B cell (primary cell): ENCODE measurements at regions not wholly inside any gene's neighbourhood (a gene's known extent, or its start where the extent isn't known, plus 50 kb on each side); places are given as distances from the start of the nearest gene placed in this dataset.

ENCODE experiments used
- ATAC-seq: fragments of 200-7000 bp; cut with Tn5 transposase; one replicate; pipeline ENCODE4 v1.10.0; 2021; ENCODE audit warnings: low read depth, mild to moderate bottlenecking, moderate number of reproducible peaks, moderate library complexity
- CTCF ChIA-PET: fragments of 350-600 bp; sonication (Branson Sonifier 250); formaldehyde crosslinking; loops from one replicate; lab custom pipeline; 2021; ENCODE audit warnings: antibody characterized with exemption, inconsistent platforms; lab: Charles Lee
- POLR2A ChIA-PET: fragments of 350-600 bp; sonication (Branson Sonifier 250); formaldehyde crosslinking; loops from one replicate; lab custom pipeline; 2021; ENCODE audit warnings: antibody characterized with exemption; lab: Charles Lee
- DNase-seq: peaks from one replicate; pipeline ENCODE4 v3.0.0; 2013
- H2AFZ ChIP-seq: 2 replicates; pipeline ENCODE4 v1.6.1; 2012; ENCODE audit warnings: mild to moderate bottlenecking, low read depth, low read length; ENCODE audit not compliant: insufficient read depth, poor library complexity, severe bottlenecking
- H3K27ac ChIP-seq, 2 donors: 1 replicate in 1 of 2; 2 replicates in 1 of 2; pipeline ENCODE4 v1.5.1; 2012 to 2013; ENCODE audit warnings: low read length in 2 of 2, mild to moderate bottlenecking in 2 of 2, moderate library complexity in 1 of 2
- H3K27me3 ChIP-seq, 4 experiments: fragments of 200-600 bp in 1 of 4; sonication (generic) in 1 of 4; replicated peaks in 1 of 4; 1 replicate in 2 of 4; 2 replicates in 2 of 4; pipeline versions ENCODE4 v1.6.1 to v1.7.0; 2013 to 2016; ENCODE audit warnings: low read length in 3 of 4, mild to moderate bottlenecking in 2 of 4, mixed read lengths in 1 of 4, moderate library complexity in 1 of 4; ENCODE audit not compliant: insufficient read depth in 4 of 4, control insufficient read depth in 3 of 4; ENCODE audit errors: control extremely low read depth in 1 of 4
- H3K36me3 ChIP-seq, 2 experiments: replicated peaks in 1 of 2; 1 replicate in 1 of 2; 2 replicates in 1 of 2; pipeline versions ENCODE4 v1.6.1 to v1.7.1; 2013; ENCODE audit warnings: low read length in 1 of 2; ENCODE audit not compliant: insufficient read depth in 2 of 2, control insufficient read depth in 1 of 2; ENCODE audit errors: control extremely low read depth in 1 of 2, extremely low read depth in 1 of 2
- H3K4me1 ChIP-seq, 2 donors: fragments of 200-600 bp in 1 of 2; sonication (generic) in 1 of 2; 1 replicate in 1 of 2; 2 replicates in 1 of 2; pipeline versions ENCODE4 v1.5.1 to v1.6.1; 2013 to 2017; ENCODE audit warnings: low read length in 2 of 2; ENCODE audit not compliant: control insufficient read depth in 2 of 2, insufficient read depth in 2 of 2
- H3K4me2 ChIP-seq: replicated peaks from 2 replicates; pipeline ENCODE3; 2012; ENCODE audit warnings: mild to moderate bottlenecking, low read depth, low read length; ENCODE audit not compliant: poor library complexity, severe bottlenecking
- H3K4me3 ChIP-seq, 5 experiments: fragments of 200-600 bp in 1 of 5; sonication (generic) in 1 of 5; 1 replicate in 3 of 5; 2 replicates in 2 of 5; pipeline versions ENCODE4 v1.5.1 to v1.7.0; 2011 to 2016; ENCODE audit warnings: low read length in 4 of 5, mild to moderate bottlenecking in 4 of 5, low read depth in 2 of 5, control low read depth in 1 of 5, moderate library complexity in 1 of 5; ENCODE audit not compliant: insufficient read depth in 1 of 5; ENCODE audit errors: control extremely low read depth in 1 of 5, extremely low read depth in 1 of 5
- H3K79me2 ChIP-seq: fragments of 200-600 bp; sonication (generic); one replicate; pipeline ENCODE4 v1.6.0; 2016; ENCODE audit warnings: low read length; ENCODE audit not compliant: control insufficient read depth, insufficient read depth
- H3K9ac ChIP-seq: fragments of 200-600 bp; sonication (generic); 2 replicates; pipeline ENCODE4 v1.6.1; 2017; ENCODE audit warnings: mild to moderate bottlenecking, low read length, moderate library complexity
- H3K9me3 ChIP-seq, 3 donors: one replicate each; pipeline versions ENCODE4 v1.6.1 to v1.7.1; 2013; ENCODE audit warnings: low read length in 2 of 3; ENCODE audit not compliant: control insufficient read depth in 2 of 3, insufficient read depth in 1 of 3; ENCODE audit errors: control extremely low read depth in 1 of 3
- H4K20me1 ChIP-seq: 2 replicates; pipeline ENCODE4 v1.6.0; 2012; ENCODE audit warnings: mild to moderate bottlenecking, low read length; ENCODE audit not compliant: insufficient read depth, control insufficient read depth, poor library complexity, severe bottlenecking
- H3K27ac Mint-ChIP-seq: one replicate; pipeline ENCODE4 v1.8.0; 2021; ENCODE audit warnings: mixed read lengths
- H3K27me3 Mint-ChIP-seq: one replicate; pipeline ENCODE4 v1.8.0; 2021; ENCODE audit warnings: mixed read lengths
- H3K4me1 Mint-ChIP-seq: one replicate; pipeline ENCODE4 v1.8.0; 2021; ENCODE audit warnings: mixed read lengths
- H3K4me3 Mint-ChIP-seq: one replicate; pipeline ENCODE4 v1.8.0; 2021; ENCODE audit warnings: mixed read lengths
- H3K9me3 Mint-ChIP-seq: one replicate; pipeline ENCODE4 v1.8.0; 2022; ENCODE audit warnings: mixed read lengths; ENCODE audit not compliant: insufficient read depth
- EZH2 ChIP-seq: IDR thresholded peaks from 2 replicates; pipeline ENCODE4 v1.6.1; 2012; ENCODE audit warnings: borderline replicate concordance, low read depth, mild to moderate bottlenecking, moderate library complexity, low read length; ENCODE audit not compliant: insufficient read depth, poor library complexity, severe bottlenecking
- WGBS: methylation state at CpG from one replicate; pipeline ENCODE4 v1.1.5; 2013; ENCODE audit warnings: missing lambda C conversion rate; ENCODE audit not compliant: insufficient coverage; 5-methylcytosine and 5-hydroxymethylcytosine counted together
- intact Hi-C: fragments of 100-400 bp; cut with micrococcal nuclease; formaldehyde crosslinking; loops from one replicate; pipeline ENCODE4 v1.10.0; 2022
- TF ChIP-seq, protein P1 (sequence below): fragments of 200-600 bp; IDR thresholded peaks from one replicate; pipeline ENCODE4 v1.8.0; 2022; ENCODE audit warnings: antibody characterized with exemption, mild to moderate bottlenecking

GRCh38 chr20:39381595-39381994 lies 419.5 kb downstream of the DHX35 start:
- H3K4me3 ChIP-seq: no peak overlapping the region
- no peaks in the 10 kb centered on the region for H3K4me1 ChIP-seq
- intact Hi-C loops: no loop called here
- DNase-seq: no peak
- no peak overlapping the region for H3K4me3 Mint-ChIP-seq
- H3K9me3 ChIP-seq: no peaks in the 10 kb centered on the region
- H3K27me3 Mint-ChIP-seq: peaks cover 6% of the 10 kb centered on the region
- H2AFZ ChIP-seq: no peak overlapping the region
- no peak for ATAC-seq
- ChIA-PET CTCF (no interaction called here), POLR2A (no interaction called here)
- H3K4me2 ChIP-seq: no peak overlapping the region
- no peaks in the 10 kb centered on the region for H3K79me2 ChIP-seq
- no peaks in the 10 kb centered on the region for H3K9me3 Mint-ChIP-seq
- TF ChIP-seq, protein P1, sequence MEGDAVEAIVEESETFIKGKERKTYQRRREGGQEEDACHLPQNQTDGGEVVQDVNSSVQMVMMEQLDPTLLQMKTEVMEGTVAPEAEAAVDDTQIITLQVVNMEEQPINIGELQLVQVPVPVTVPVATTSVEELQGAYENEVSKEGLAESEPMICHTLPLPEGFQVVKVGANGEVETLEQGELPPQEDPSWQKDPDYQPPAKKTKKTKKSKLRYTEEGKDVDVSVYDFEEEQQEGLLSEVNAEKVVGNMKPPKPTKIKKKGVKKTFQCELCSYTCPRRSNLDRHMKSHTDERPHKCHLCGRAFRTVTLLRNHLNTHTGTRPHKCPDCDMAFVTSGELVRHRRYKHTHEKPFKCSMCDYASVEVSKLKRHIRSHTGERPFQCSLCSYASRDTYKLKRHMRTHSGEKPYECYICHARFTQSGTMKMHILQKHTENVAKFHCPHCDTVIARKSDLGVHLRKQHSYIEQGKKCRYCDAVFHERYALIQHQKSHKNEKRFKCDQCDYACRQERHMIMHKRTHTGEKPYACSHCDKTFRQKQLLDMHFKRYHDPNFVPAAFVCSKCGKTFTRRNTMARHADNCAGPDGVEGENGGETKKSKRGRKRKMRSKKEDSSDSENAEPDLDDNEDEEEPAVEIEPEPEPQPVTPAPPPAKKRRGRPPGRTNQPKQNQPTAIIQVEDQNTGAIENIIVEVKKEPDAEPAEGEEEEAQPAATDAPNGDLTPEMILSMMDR: no peak
- no peak for TF ChIP-seq EZH2
- no peaks in the 10 kb centered on the region for H3K36me3 ChIP-seq
- 67% methylated on average over 1 of the region's 4 CpGs for WGBS
- H3K27me3 ChIP-seq: no peaks in the 10 kb centered on the region
- no peak overlapping the region for H3K9ac ChIP-seq
- no peaks in the 10 kb centered on the region for H3K4me1 Mint-ChIP-seq
- H4K20me1 ChIP-seq: no peaks in the 10 kb centered on the region
- no peak overlapping the region for H3K27ac ChIP-seq
- H3K27ac Mint-ChIP-seq: no peak overlapping the region

DNA sequence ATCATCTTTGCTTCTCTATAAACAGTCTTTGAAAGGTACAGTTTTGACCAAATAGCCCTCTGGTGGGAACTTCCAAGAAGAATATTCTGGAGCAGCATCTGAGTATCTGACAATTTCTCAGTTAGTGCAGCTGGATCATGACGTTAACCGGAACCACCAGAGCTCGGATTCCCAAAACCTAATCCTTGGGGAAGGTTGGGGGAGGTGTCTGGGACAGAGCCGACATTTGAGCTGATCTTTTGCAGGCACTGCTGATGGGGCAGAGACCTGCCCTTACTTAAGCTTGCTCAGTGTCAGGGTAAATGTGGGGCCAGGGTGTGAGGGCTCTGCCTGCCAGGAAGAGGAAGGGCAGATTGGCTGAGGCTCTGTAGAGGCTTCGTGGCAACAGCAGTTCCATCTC lies 416.6 kb downstream of the DHX35 start:
- Histone ChIP-seq H3K36me3 (no peaks in the 10 kb centered on the region), H3K4me1 (no peaks in the 10 kb centered on the region), H4K20me1 (no peaks in the 10 kb centered on the region), H3K9ac (no peak overlapping the region), H3K9me3 (no peaks in the 10 kb centered on the region), H3K79me2 (no peaks in the 10 kb centered on the region), H3K27ac (no peak overlapping the region), H2AFZ (no peak overlapping the region), H3K27me3 (no peaks in the 10 kb centered on the region), H3K4me3 (no peak overlapping the region), H3K4me2 (no peak overlapping the region)
- peaks cover 6% of the 10 kb centered on the region for H3K27me3 Mint-ChIP-seq
- no peak overlapping the region for H3K4me3 Mint-ChIP-seq
- WGBS: 73% methylated on average over 5 of the region's 5 CpGs
- ATAC-seq: no peak
- no peak for TF ChIP-seq EZH2
- TF ChIP-seq, protein P1: no peak
- no peaks in the 10 kb centered on the region for H3K4me1 Mint-ChIP-seq
- CTCF ChIA-PET: no interaction called here
- H3K27ac Mint-ChIP-seq: no peak overlapping the region
- intact Hi-C loops: no loop called here
- no peak for DNase-seq
- H3K9me3 Mint-ChIP-seq: no peaks in the 10 kb centered on the region
- POLR2A ChIA-PET: no interaction called here
